ENCODE measurements at regions not wholly inside any gene's neighbourhood (a gene's known extent, or its start where the extent isn't known, plus 50 kb on each side); places are given as distances from the start of the nearest gene placed in this dataset.

DNA sequence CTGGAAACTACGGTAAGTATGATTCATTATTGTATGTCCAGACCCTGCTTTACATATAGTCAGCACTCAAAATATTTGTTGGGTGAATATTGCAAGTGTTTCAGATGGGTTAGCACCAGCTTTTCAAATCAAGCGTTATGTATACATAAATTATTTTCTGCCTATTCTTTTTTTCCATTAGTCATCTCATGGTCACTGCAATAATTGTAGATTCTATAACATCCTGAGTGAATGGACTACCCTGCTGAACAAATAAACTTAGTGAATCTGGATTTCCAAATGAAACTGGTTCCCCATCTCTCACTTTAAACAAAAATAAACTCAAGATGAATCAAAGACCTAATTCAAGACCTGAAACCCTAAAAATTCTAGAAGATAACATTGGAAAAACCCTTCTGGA, 152.3 kb downstream of the DIO2 start:
- DNase-seq (ENCODE audit: extremely low spot score, unreplicated experiment), result no peak
- Mint-ChIP-seq H3K27me3 (peaks cover 3% of the 10 kb centered on the region), H3K27ac (no peak overlapping the region), H3K4me3 (no peak overlapping the region), H3K9me3 (no peaks in the 10 kb centered on the region), H3K36me3 (no peaks in the 10 kb centered on the region), H3K4me1 (ENCODE audit: unreplicated experiment) (peaks cover 5% of the 10 kb centered on the region)
- TF ChIP-seq, protein P1, sequence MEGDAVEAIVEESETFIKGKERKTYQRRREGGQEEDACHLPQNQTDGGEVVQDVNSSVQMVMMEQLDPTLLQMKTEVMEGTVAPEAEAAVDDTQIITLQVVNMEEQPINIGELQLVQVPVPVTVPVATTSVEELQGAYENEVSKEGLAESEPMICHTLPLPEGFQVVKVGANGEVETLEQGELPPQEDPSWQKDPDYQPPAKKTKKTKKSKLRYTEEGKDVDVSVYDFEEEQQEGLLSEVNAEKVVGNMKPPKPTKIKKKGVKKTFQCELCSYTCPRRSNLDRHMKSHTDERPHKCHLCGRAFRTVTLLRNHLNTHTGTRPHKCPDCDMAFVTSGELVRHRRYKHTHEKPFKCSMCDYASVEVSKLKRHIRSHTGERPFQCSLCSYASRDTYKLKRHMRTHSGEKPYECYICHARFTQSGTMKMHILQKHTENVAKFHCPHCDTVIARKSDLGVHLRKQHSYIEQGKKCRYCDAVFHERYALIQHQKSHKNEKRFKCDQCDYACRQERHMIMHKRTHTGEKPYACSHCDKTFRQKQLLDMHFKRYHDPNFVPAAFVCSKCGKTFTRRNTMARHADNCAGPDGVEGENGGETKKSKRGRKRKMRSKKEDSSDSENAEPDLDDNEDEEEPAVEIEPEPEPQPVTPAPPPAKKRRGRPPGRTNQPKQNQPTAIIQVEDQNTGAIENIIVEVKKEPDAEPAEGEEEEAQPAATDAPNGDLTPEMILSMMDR (conservative IDR thresholded peaks at IDR 0.05), result no peak

DNA sequence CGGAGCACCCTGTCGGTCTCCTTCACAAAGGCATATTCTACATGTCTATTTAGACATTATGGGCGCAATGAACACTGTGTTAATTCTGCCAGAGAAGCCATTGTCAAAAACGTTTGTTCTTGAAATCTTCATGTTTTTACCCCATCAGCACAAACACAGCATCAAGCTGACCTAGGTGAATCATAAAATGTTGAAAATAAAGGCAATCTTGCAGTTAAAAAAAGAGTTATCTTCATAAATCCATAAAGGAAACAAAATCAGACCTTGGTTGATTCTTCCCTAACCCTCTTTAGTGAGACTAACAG, 154.9 kb downstream of the DIO2 start:
- Mint-ChIP-seq H3K36me3 (no peaks in the 10 kb centered on the region), H3K27ac (no peak overlapping the region), H3K27me3 (peaks cover 3% of the 10 kb centered on the region), H3K4me3 (no peak overlapping the region), H3K4me1 (ENCODE audit: unreplicated experiment) (peaks cover 5% of the 10 kb centered on the region), H3K9me3 (no peaks in the 10 kb centered on the region)
- TF ChIP-seq, protein P1 (conservative IDR thresholded peaks at IDR 0.05), result no peak
- no peak for DNase-seq (ENCODE audit: extremely low spot score, unreplicated experiment)

DNA sequence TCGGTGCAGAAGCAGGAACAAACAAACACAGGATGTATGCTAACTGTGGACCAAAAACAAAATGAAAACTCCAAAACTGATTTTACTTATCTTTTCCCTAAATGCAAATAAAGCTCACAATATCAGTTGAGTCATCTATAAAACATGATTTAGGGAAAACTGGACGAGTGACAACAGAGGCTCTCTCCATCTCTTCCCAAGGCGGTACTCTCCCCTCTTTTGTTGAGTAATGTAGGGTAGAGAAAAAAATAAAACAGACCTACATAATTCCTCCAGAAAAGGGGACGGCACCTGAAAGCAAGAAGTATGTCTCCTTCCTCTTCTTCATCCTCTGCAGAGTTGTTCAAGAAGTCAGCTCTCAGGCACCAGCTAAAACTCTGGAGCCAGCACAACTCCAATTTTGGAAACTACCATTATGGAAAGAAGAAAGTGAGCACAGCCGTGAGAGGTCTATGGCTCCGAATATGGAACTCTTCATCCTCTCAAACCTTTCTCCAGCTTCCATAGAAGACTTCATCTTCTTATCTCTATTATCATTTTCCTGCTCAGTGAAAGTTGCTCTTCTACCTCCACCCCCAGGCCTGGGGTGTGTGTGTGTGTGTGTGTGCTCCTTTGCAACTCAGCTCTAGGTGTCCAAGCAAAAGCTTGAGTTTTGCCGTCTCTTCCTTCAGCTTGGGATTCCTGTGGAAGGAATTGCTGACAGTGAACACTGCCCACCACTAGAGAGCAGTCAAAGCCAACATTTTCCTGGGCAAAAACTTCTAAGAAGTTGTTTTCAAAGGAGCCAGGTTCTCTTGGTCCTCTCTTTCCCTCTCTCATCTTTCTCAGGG, 155.4 kb downstream of the DIO2 start:
- H3K36me3 Mint-ChIP-seq, result no peaks in the 10 kb centered on the region
- peaks cover 5% of the 10 kb centered on the region for H3K4me1 Mint-ChIP-seq (ENCODE audit: unreplicated experiment)
- peaks cover 3% of the 10 kb centered on the region for H3K27me3 Mint-ChIP-seq
- TF ChIP-seq, protein P1 (conservative IDR thresholded peaks at IDR 0.05), result peak; percentile 87
- H3K27ac Mint-ChIP-seq, result no peak overlapping the region
- H3K9me3 Mint-ChIP-seq, result no peaks in the 10 kb centered on the region
- no peak overlapping the region for H3K4me3 Mint-ChIP-seq
- DNase-seq (ENCODE audit: extremely low spot score, unreplicated experiment), result no peak

DNA sequence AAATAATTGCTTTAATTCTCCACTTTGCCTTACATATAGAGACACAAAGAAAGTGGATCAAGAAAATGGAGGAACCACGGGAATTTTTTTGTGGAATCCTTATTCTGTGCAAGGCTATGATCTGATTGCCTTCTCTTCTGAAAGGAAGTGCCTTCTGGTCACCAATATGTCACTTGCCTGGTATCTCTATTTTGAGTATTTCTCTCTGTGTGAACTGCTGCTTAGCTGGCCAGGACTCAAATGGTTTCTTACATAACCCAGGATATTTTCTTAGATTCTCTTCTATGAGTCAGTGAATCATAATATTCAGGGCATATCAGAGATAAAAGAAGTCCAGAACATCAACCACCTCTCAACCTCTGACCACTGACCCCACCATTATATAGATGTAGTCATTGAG, 156.1 kb downstream of the DIO2 start:
- Mint-ChIP-seq H3K27me3 (peaks cover 3% of the 10 kb centered on the region), H3K9me3 (no peaks in the 10 kb centered on the region), H3K36me3 (no peaks in the 10 kb centered on the region), H3K4me3 (no peak overlapping the region), H3K27ac (no peak overlapping the region), H3K4me1 (ENCODE audit: unreplicated experiment) (peaks cover 5% of the 10 kb centered on the region)
- DNase-seq (ENCODE audit: extremely low spot score, unreplicated experiment), result no peak
- TF ChIP-seq, protein P1 (conservative IDR thresholded peaks at IDR 0.05), result no peak

DNA sequence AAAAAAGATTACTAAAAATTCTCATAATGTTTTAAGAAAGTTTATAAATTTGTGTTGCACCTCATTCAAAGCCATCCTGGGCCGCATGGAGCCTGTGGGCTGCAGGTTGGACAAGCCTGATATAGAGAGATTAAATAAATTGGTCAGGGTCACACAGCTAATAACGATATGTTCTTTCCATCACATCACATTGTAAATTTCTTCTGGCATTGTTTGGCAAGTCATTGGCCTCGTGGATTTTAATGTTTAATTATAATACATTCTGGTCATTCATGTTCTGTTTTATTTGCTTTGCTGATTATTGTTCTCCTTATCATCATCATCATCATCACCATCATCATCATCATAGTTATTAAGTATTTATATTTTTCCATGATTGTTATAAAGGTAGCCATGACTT, 157.3 kb downstream of the DIO2 start:
- no peak overlapping the region for H3K27ac Mint-ChIP-seq
- TF ChIP-seq, protein P1 (conservative IDR thresholded peaks at IDR 0.05), result no peak
- no peak overlapping the region for H3K4me3 Mint-ChIP-seq
- no peaks in the 10 kb centered on the region for H3K9me3 Mint-ChIP-seq
- peaks cover 5% of the 10 kb centered on the region for H3K4me1 Mint-ChIP-seq (ENCODE audit: unreplicated experiment)
- H3K27me3 Mint-ChIP-seq, result peaks cover 3% of the 10 kb centered on the region
- H3K36me3 Mint-ChIP-seq, result no peaks in the 10 kb centered on the region
- no peak for DNase-seq (ENCODE audit: extremely low spot score, unreplicated experiment)

Data from type B pancreatic cell (in vitro differentiated cells).